HG02938 (cell line): ENCODE measurements at regions not wholly inside any gene's neighbourhood (a gene's known extent, or its start where the extent isn't known, plus 50 kb on each side); places are given as distances from the start of the nearest gene placed in this dataset.

Source experiments
- ATAC-seq: cut with Tn5 transposase; IDR thresholded peaks from one replicate; pipeline ENCODE4 v1.9.1; 2021; ENCODE audit warnings: mild to moderate bottlenecking, moderate library complexity; ENCODE audit not compliant: unreplicated experiment

DNA sequence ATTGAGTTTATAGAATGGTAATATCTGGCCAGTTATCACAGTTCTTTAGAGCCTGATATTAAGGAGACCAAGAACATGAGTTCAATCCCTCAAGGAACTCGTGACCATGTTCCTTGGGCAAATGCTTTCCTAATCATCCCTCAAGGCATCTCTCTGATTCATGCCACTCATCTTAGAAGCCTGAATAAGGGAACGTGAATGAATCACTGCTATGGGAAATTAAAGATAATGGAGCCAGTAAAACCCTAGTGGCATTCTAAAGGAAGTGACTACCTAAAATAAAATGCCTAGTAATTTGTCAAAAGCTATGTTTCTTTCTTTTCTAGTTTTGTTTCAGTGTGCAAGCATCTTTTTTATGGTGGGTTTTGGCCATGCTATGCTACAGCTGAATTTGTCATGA is 1161.3 kb downstream of the C4orf33 start:
- ATAC-seq: no peak

DNA sequence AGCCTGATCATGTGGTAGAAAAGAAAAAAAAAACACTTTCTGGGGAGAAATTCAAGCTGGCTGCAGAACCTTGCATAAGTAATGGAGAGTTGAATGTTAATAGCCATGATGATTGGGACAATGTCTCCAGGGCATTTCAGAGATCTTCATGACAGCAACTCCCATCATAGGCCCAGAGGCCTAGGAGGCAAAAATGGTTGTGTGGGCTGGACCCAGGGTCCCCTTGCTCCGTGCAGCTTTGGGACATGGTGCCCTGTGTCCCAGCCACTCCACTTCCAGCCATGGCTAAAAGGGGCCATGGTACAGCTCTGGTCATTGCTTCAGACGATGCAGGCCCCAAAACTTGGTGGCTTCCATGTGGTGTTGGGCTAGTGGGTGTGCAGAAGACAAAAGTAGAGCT is 1170.9 kb downstream of the C4orf33 start:
- no peak for ATAC-seq

GRCh38 chr4:130288576-130288975 is 1192.6 kb downstream of the C4orf33 start:
- no peak for ATAC-seq

DNA sequence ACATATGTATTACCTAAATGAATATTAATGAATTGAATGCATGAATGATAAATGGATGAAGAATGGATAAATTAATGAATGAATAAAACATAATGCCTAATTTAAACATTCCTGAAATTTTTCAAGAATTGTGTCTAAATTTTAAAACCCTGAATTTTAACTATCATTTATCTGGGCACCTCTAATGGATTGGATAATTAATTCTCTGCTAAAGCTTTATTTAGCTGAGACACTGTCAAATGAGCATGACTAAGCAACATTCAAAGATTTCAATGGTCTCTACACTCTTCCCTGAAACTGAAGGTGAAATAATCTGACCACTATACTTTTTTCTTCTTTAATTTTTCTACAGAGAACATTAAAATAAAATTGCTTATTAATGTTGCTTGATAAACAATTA is 1197.7 kb downstream of the C4orf33 start:
- ATAC-seq: no peak

DNA sequence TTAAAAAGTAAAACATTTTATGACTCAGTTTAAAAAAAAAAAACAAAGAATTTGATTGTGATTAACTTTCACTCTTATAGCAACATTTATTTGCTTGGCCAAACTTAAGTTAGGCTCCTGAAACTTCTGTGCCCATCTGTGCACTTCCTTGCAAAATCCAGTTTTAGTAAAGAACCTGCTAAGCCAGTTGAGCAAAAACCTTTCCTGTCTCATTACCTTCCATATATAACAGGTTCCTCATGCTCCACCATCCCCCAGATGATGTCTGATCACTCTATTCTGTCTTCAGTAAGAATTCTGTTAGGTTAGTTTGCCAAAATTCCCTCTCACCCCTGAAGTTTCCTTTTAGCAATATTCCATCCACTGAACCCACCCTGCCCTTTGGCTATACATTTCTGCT is 1200.5 kb downstream of the C4orf33 start:
- ATAC-seq: no peak

GRCh38 chr4:130306566-130306965 is 1210.6 kb downstream of the C4orf33 start:
- ATAC-seq: no peak

DNA sequence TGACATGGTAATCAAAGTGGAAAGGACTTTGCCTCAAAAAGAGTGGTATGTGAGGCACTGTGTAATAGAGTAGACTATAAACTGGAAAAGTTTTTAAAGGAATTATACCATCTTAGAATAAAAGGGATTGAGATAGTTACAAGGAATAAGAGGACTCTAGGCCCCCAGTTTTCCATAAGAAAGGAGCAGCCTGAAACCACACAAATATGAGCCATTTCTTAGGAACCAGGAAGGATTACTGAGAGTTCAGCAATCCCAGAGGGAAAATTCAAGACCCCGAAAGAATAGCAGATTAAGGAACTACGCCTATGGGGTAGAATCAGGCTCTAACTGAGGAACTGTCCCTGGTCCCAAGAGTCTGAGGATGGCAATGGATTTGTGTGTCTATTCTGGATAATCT is 1213.3 kb downstream of the C4orf33 start:
- ATAC-seq: no peak

DNA sequence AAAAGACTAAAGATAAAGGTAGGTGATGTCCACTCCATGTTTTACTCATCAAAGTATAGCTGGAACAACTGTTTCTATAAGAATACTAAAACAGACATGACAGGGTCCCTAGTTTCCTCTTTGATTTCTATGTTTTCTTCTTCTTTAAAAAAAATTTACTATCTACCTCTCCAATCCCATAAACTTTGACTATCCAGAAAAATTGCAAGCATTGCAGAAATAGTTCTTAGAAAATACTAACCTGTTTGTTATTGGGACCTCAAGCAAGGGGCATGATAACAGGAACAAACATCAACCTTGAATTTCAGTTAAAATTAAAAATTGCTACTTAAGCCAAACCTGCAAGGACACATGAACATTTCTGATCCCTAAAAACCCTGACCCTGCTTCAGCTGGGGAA is 1226.5 kb downstream of the C4orf33 start:
- ATAC-seq: no peak

DNA sequence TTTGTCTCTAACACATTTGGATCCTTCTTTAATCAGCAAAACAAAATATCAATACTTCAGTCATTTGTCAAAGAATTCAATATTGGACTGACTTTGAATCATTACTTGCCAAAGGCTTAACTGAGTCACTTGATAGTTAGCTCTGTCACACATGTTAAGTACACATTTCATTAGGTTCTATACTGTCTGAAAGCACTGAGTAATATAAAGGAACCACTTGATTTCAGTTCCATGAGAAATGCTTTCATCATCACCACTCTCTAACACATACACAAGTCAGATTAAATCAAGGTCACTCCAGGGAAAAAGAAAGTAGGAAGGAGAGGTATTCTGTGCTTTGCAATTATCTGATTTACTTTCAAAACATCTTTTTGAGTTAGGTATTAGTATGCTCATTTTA is 1233.1 kb downstream of the C4orf33 start:
- no peak for ATAC-seq

DNA sequence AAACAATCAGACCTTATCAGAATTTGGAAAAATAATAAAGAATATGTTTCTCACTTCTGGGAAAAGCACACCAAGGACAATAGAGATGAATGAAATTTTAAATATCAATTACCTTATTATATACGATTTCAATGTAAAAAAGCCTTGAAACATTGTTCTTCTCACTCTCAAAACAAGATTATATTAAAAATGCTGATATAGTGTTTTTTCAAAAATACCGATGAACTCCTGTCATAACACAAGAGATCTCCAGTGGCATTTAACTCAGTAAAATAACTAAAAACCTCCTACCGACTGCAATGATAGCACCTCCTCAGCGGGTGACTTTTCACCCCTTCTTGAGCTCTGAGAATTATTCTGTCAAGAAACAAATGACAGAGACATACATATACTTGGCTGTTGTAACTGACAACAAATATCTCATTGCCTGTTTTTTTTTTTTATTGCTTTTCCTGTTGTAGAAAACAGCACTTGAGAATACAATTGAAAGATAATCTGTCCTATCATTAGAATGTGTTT is 1237.3 kb downstream of the C4orf33 start:
- ATAC-seq: no peak

DNA sequence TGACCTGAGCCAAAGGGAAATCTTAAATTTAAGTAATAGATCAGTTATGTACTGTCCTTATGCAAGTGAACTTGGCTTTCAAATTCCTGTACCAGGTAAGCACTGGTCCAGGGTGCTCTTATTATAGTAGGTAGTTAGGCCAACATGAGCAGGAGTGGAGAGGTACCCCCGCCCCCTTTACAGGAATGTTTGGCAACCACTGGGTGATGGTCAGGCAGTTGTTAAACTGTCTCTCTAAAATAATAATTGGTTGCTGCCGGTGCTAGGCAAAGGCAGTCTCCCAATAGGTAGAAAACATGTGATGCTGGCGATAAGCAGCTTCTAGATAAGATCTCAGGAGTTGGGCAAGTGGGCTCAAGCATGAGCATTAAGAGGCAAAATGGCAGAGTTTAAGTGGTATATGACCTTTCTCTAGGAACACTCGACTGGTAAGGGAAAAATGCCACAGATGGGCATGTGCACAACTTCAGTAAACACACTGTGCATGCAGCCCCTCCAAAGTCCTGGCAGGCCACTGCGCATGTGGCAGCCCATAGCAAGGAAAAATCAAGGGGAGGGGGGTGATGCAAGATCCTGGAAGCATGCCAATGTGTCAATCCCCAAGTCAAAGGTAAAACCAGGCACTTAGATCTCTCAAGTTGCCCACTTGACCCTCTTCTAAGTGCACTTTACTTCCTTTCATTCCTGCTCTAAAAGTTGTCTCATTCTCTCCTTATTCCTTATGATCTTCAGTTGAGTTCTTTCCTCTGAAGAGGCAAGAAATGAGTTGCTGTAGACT is 1239.7 kb downstream of the C4orf33 start:
- no peak for ATAC-seq

GRCh38 chr4:130336585-130337217 is 1240.7 kb downstream of the C4orf33 start:
- ATAC-seq: peak; percentile 80

- no peak for ATAC-seq
These were observed 1242.9 kb downstream of the C4orf33 start for GRCh38 chr4:130338851-130339250.

- ATAC-seq: no peak
These were observed 1253.8 kb downstream of the C4orf33 start for GRCh38 chr4:130349745-130350144.

- no peak for ATAC-seq
These were observed 1260.9 kb downstream of the C4orf33 start for GRCh38 chr4:130356873-130357272.

DNA sequence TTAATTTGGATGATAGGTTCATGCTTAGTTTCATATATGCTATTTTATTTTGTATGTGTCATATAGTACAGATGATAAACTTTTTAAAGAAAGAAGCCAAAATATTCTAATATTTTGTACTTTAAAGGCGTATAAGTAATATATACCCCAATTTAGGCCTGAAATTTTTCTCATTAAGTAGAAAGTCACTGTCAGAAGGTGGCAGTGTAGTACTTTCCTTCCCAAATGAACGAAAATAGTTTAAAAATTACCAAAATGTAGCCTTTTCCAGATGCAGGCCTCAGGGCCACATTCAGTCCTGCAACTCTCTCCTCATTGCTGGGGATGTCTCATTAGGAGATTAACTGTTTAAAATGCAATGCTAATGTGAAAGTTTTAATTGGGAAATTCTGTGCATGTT is 1263.6 kb downstream of the C4orf33 start:
- no peak for ATAC-seq

- ATAC-seq: no peak
These were observed 1265.7 kb downstream of the C4orf33 start for GRCh38 chr4:130361616-130362015.

GRCh38 chr4:130368668-130369067 is 1272.7 kb downstream of the C4orf33 start:
- ATAC-seq: no peak

DNA sequence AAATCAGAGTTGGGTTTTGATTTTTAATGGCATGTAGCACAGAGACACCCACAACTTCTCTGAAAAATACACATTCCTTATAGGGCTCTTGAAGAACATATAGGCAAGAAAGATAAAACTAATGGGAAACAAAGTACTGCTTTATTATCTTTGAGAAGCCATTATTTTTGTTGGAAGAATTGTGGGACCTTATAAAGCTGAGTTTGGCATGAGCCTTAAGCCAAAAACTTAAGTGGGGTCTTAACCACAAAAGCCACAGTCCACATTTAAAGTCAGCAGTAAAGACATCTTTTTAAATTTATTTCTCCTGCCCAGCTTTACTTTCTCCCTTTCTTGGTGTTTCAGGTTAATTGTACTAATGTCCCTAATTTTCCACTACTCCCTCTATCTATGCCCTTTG is 1297.3 kb downstream of the C4orf33 start:
- no peak for ATAC-seq

DNA sequence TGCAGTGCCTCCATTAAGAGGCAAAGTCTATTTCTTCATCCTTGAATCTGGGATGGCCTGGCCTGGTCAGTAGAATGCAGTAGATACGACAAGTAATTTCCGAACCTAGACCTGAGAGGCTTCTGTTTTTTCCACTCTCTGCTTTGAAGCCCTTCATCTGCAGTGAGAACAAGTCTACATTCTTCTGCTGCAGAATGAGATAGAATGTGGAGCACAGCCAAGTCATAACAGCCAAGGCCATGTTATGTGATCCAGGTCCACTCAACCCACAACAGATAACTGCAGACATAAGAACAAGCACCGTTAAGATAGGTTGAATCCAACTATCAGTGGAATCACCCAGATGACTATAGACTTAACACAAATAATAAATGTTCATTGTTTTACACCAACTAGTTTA is 1297.7 kb downstream of the C4orf33 start:
- no peak for ATAC-seq

- ATAC-seq: no peak
These were observed 1299.9 kb downstream of the C4orf33 start for GRCh38 chr4:130395871-130396270.

DNA sequence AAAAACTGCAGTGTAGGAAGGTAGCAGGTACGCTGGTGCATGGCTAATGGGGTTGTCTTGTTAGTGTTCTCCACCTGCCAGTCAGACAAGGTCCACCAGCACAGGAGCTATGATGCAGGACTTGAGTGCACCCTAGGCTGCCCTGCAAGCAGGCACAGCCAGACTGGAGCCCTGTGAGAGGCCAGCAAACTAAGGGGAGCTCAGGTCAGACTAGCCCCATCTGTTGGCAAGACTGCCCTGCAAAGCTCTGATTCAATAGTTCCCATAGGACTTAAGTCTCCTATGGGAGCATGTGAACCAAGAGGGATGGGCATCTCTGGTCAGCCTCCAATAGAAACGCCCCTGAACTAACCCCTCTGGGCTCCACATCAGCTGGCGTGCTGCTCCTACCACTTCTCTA is 1307.3 kb downstream of the C4orf33 start:
- ATAC-seq: no peak
